T-cell (primary cell): ENCODE measurements at regions not wholly inside any gene's neighbourhood (a gene's known extent, or its start where the extent isn't known, plus 50 kb on each side); places are given as distances from the start of the nearest gene placed in this dataset.
"Not testable (repeated sequence)": the region's sequence is repeated elsewhere in the genome, so short reads cannot be mapped to it uniquely, and the experiment has no call there.

Experiments
- ATAC-seq, 4 experiments: fragments of 200-7000 bp in 3 of 4; fragments of 150-1000 bp in 1 of 4; cut with Tn5 transposase; replicated peaks in 1 of 4; 1 replicate in 3 of 4; 2 replicates in 1 of 4; pipeline ENCODE4 v1.10.0; 2021; ENCODE audit warnings: moderate library complexity in 3 of 4, mild to moderate bottlenecking in 2 of 4, moderate number of reproducible peaks in 1 of 4
- CTCF ChIA-PET, 2 donors: fragments of 300-600 bp; sonication (Branson Sonifier 250); formaldehyde crosslinking; loops; one replicate each; lab custom pipeline; 2022; ENCODE audit warnings: antibody characterized with exemption in 2 of 2; lab: Charles Lee
- POLR2A ChIA-PET, 2 donors: fragments of 300-600 bp; sonication (Branson Sonifier 250); formaldehyde crosslinking; loops; one replicate each; lab custom pipeline; 2022; ENCODE audit warnings: antibody characterized with exemption in 2 of 2; lab: Charles Lee
- DNase-seq, 35 experiments: peaks; one replicate each; pipeline versions ENCODE4 v3.0.0 to v3.0.0-alpha.2; 2013 to 2023
- H3K27ac ChIP-seq: one replicate; pipeline ENCODE4 v1.5.1; 2013; ENCODE audit warnings: low read length
- H3K27me3 ChIP-seq, 2 experiments: replicated peaks in 1 of 2; 1 replicate in 1 of 2; 2 replicates in 1 of 2; pipeline versions ENCODE4 v1.6.1 to v1.7.0; 2013; ENCODE audit warnings: low read length in 1 of 2, mixed read lengths in 1 of 2; ENCODE audit not compliant: control insufficient read depth in 2 of 2, insufficient read depth in 2 of 2; ENCODE audit errors: extremely low read depth in 1 of 2
- H3K36me3 ChIP-seq, 2 donors: 1 replicate in 1 of 2; 2 replicates in 1 of 2; pipeline versions ENCODE4 v1.6.1 to v1.7.0; 2013; ENCODE audit warnings: low read length in 1 of 2; ENCODE audit not compliant: control insufficient read depth in 2 of 2, insufficient read depth in 1 of 2; ENCODE audit errors: extremely low read depth in 1 of 2
- H3K4me1 ChIP-seq, 2 experiments: 1 replicate in 1 of 2; 2 replicates in 1 of 2; pipeline versions ENCODE4 v1.6.1 to v1.7.0; 2013; ENCODE audit warnings: low read length in 2 of 2, mixed read lengths in 1 of 2; ENCODE audit not compliant: insufficient read depth in 2 of 2, control insufficient read depth in 1 of 2; ENCODE audit errors: extremely low read depth in 1 of 2
- H3K4me3 ChIP-seq, 2 donors: 1 replicate in 1 of 2; 2 replicates in 1 of 2; pipeline versions ENCODE4 v1.5.1 to v1.7.0; 2013; ENCODE audit warnings: mild to moderate bottlenecking in 2 of 2, low read length in 1 of 2, moderate library complexity in 1 of 2; ENCODE audit not compliant: control insufficient read depth in 1 of 2; ENCODE audit errors: extremely low read depth in 1 of 2
- H3K9me3 ChIP-seq: 2 replicates; pipeline ENCODE4 v1.7.0; 2013
- H3K27ac Mint-ChIP-seq, 2 donors: one replicate each; pipeline ENCODE4 v1.8.0; 2020 to 2021; ENCODE audit warnings: mild to moderate bottlenecking in 2 of 2, mixed read lengths in 2 of 2
- H3K27me3 Mint-ChIP-seq, 2 donors: one replicate each; pipeline ENCODE4 v1.8.0; 2021 to 2022; ENCODE audit warnings: mixed read lengths in 2 of 2
- H3K36me3 Mint-ChIP-seq: one replicate; pipeline ENCODE4 v1.8.0; 2021; ENCODE audit warnings: mixed read lengths
- H3K4me1 Mint-ChIP-seq, 3 donors: one replicate each; pipeline ENCODE4 v1.8.0; 2020 to 2022; ENCODE audit warnings: mixed read lengths in 3 of 3, mild to moderate bottlenecking in 1 of 3
- H3K4me3 Mint-ChIP-seq, 3 donors: one replicate each; pipeline ENCODE4 v1.8.0; 2020 to 2022; ENCODE audit warnings: mild to moderate bottlenecking in 3 of 3, mixed read lengths in 3 of 3, moderate library complexity in 3 of 3
- H3K9me3 Mint-ChIP-seq, 3 donors: one replicate each; pipeline ENCODE4 v1.8.0; 2020 to 2022; ENCODE audit warnings: mixed read lengths in 3 of 3
- WGBS: methylation state at CpG from one replicate; pipeline ENCODE4 v1.1.5; 2013; ENCODE audit warnings: missing lambda C conversion rate; ENCODE audit not compliant: insufficient coverage; 5-methylcytosine and 5-hydroxymethylcytosine counted together

- Mint-ChIP-seq H3K27me3 (no peaks in the 10 kb centered on the region), H3K4me1 (no peaks in the 10 kb centered on the region), H3K4me3 (no peak overlapping the region), H3K27ac (no peak overlapping the region), H3K9me3 (peaks cover 4 to 15% (median 4%) of the 10 kb centered on the region in 3 donors), H3K36me3 (no peaks in the 10 kb centered on the region)
- no peaks in the 10 kb centered on the region for H3K9me3 ChIP-seq
- H3K36me3 ChIP-seq = no peaks in the 10 kb centered on the region
- no CpG with 5 or more reads among the region's 3 CpGs for WGBS
- H3K27ac ChIP-seq = no peak overlapping the region
- H3K27me3 ChIP-seq = no peaks in the 10 kb centered on the region
- ChIA-PET CTCF (no interaction called here), POLR2A (no interaction called here)
- DNase-seq (no peak), ATAC-seq (no peak)
- H3K4me3 ChIP-seq = no peak overlapping the region
- no peaks in the 10 kb centered on the region for H3K4me1 ChIP-seq
Measured at GRCh38 chr3:173287361-173287760, 110.2 kb upstream of the NLGN1 start.

- H3K27me3 ChIP-seq, H3K9me3 ChIP-seq, H3K36me3 Mint-ChIP-seq, H3K4me1 Mint-ChIP-seq, H3K36me3 ChIP-seq, H3K4me1 ChIP-seq, H3K27me3 Mint-ChIP-seq, POLR2A ChIA-PET, H3K27ac ChIP-seq, DNase-seq, ATAC-seq, H3K4me3 Mint-ChIP-seq, H3K4me3 ChIP-seq, CTCF ChIA-PET, H3K27ac Mint-ChIP-seq: not testable (repeated sequence)
- 80% methylated on average over 2 of the region's 12 CpGs for WGBS
- peaks cover 4 to 15% (median 4%) of the 10 kb centered on the region in 3 donors for H3K9me3 Mint-ChIP-seq
Measured at GRCh38 chr3:173286507-173286906, 111.0 kb upstream of the NLGN1 start.

GRCh38 chr3:173284301-173284700 lies 113.2 kb upstream of the NLGN1 start:
- H3K27me3 ChIP-seq = no peaks in the 10 kb centered on the region
- H3K9me3 Mint-ChIP-seq = peaks cover 4 to 15% (median 4%) of the 10 kb centered on the region in 3 donors
- no peaks in the 10 kb centered on the region for H3K36me3 ChIP-seq
- H3K4me1 ChIP-seq = no peaks in the 10 kb centered on the region
- ChIA-PET POLR2A (no interaction called here), CTCF (no interaction called here)
- no peaks in the 10 kb centered on the region for H3K9me3 ChIP-seq
- no peak overlapping the region for H3K27ac Mint-ChIP-seq
- no peak overlapping the region for H3K4me3 ChIP-seq
- ATAC-seq = no peak
- H3K27ac ChIP-seq = no peak overlapping the region
- no peaks in the 10 kb centered on the region for H3K27me3 Mint-ChIP-seq
- DNase-seq = no peak
- H3K4me1 Mint-ChIP-seq = no peaks in the 10 kb centered on the region
- WGBS = 18% methylated on average over 2 of the region's 6 CpGs
- H3K36me3 Mint-ChIP-seq = no peaks in the 10 kb centered on the region
- H3K4me3 Mint-ChIP-seq = no peak overlapping the region

GRCh38 chr3:173275740-173276139 lies 121.8 kb upstream of the NLGN1 start:
- Histone ChIP-seq H3K27me3 (no peaks in the 10 kb centered on the region), H3K9me3 (no peaks in the 10 kb centered on the region), H3K36me3 (no peaks in the 10 kb centered on the region), H3K27ac (no peak overlapping the region), H3K4me1 (no peaks in the 10 kb centered on the region), H3K4me3 (no peak overlapping the region)
- DNase-seq (no peak), ATAC-seq (no peak)
- ChIA-PET CTCF (interaction anchor here in 1 of 2 donors (0.6 kb wide), 1 partner anchor 216 kb away, joined by 5 read pairs; no protein-coding TSS in a partner anchor), POLR2A (no interaction called here)
- no peaks in the 10 kb centered on the region for H3K27me3 Mint-ChIP-seq
- peaks cover 6 to 14% (median 9%) of the 10 kb centered on the region in 3 donors for H3K9me3 Mint-ChIP-seq
- H3K4me3 Mint-ChIP-seq = no peak overlapping the region
- no peak overlapping the region for H3K27ac Mint-ChIP-seq
- H3K4me1 Mint-ChIP-seq = no peaks in the 10 kb centered on the region
- no peaks in the 10 kb centered on the region for H3K36me3 Mint-ChIP-seq
- WGBS = 100% methylated on average over 2 of the region's 4 CpGs

GRCh38 chr3:173273838-173274237 lies 123.7 kb upstream of the NLGN1 start:
- Mint-ChIP-seq H3K27ac (no peak overlapping the region), H3K4me3 (no peak overlapping the region), H3K4me1 (no peaks in the 10 kb centered on the region), H3K9me3 (peaks cover 6 to 14% (median 9%) of the 10 kb centered on the region in 3 donors), H3K36me3 (no peaks in the 10 kb centered on the region), H3K27me3 (no peaks in the 10 kb centered on the region)
- Histone ChIP-seq H3K27ac (no peak overlapping the region), H3K9me3 (no peaks in the 10 kb centered on the region), H3K4me3 (no peak overlapping the region), H3K36me3 (no peaks in the 10 kb centered on the region), H3K27me3 (no peaks in the 10 kb centered on the region), H3K4me1 (no peaks in the 10 kb centered on the region)
- ChIA-PET CTCF (no interaction called here), POLR2A (no interaction called here)
- no peak for DNase-seq
- ATAC-seq = no peak
- WGBS = 90% methylated on average over 2 of the region's 5 CpGs

GRCh38 chr3:173268781-173269180 lies 127.7 kb upstream of the SPATA16 start:
- no peaks in the 10 kb centered on the region for H3K4me1 ChIP-seq
- H3K9me3 Mint-ChIP-seq = peaks cover 0 to 7% (median 2%) of the 10 kb centered on the region in 3 donors
- no peaks in the 10 kb centered on the region for H3K4me1 Mint-ChIP-seq
- no CpG with 5 or more reads among the region's 1 CpG for WGBS
- H3K36me3 ChIP-seq = no peaks in the 10 kb centered on the region
- no peak overlapping the region for H3K27ac ChIP-seq
- POLR2A ChIA-PET = no interaction called here
- H3K36me3 Mint-ChIP-seq = no peaks in the 10 kb centered on the region
- H3K27me3 ChIP-seq = no peaks in the 10 kb centered on the region
- H3K4me3 Mint-ChIP-seq = no peak overlapping the region
- ATAC-seq (no peak), DNase-seq (no peak)
- no peak overlapping the region for H3K4me3 ChIP-seq
- no peak overlapping the region for H3K27ac Mint-ChIP-seq
- CTCF ChIA-PET = no interaction called here
- H3K9me3 ChIP-seq = no peaks in the 10 kb centered on the region
- no peaks in the 10 kb centered on the region for H3K27me3 Mint-ChIP-seq

GRCh38 chr3:173267716-173268115 lies 126.7 kb upstream of the SPATA16 start:
- no peaks in the 10 kb centered on the region for H3K36me3 Mint-ChIP-seq
- POLR2A ChIA-PET = no interaction called here
- CTCF ChIA-PET = no interaction called here
- H3K9me3 ChIP-seq = no peaks in the 10 kb centered on the region
- H3K4me1 Mint-ChIP-seq = no peaks in the 10 kb centered on the region
- H3K27ac Mint-ChIP-seq = no peak overlapping the region
- H3K4me3 Mint-ChIP-seq = no peak overlapping the region
- H3K9me3 Mint-ChIP-seq = peaks cover 0 to 7% (median 0%) of the 10 kb centered on the region in 3 donors
- no peak overlapping the region for H3K4me3 ChIP-seq
- H3K27me3 ChIP-seq = no peaks in the 10 kb centered on the region
- no peaks in the 10 kb centered on the region for H3K27me3 Mint-ChIP-seq
- no peaks in the 10 kb centered on the region for H3K36me3 ChIP-seq
- DNase-seq (no peak), ATAC-seq (no peak)
- H3K4me1 ChIP-seq = no peaks in the 10 kb centered on the region
- no peak overlapping the region for H3K27ac ChIP-seq
